ENCODE measurements at regions not wholly inside any gene's neighbourhood (a gene's known extent, or its start where the extent isn't known, plus 50 kb on each side); places are given as distances from the start of the nearest gene placed in this dataset.
"Not testable (repeated sequence)": the region's sequence is repeated elsewhere in the genome, so short reads cannot be mapped to it uniquely, and the experiment has no call there.

DNA sequence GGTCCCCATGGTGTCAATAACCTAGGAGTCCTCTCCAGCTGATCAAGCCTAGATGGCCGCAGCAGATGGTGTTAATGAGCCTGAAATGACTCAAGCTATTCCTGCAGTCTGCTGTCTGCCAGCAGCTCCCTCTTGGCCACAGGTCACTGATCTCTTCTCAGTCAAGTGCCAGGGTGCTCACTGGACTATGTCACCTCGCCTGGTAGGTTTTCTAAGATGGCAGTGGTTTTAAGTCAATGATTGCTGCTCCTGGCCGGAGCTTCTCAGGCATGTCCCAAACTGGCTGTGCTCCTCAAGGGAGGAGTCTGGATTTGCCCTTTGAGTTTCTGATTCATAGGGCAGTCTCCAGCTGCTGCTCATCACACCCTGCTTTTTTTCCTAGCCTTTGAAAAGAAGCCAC is 58.6 kb upstream of the SHISA6 start:
- no peak for DNase-seq (ENCODE audit: low read depth)

- DNase-seq (ENCODE audit: low read depth) = no peak
Observed at GRCh38 chr17:11178581-11178980, 62.4 kb upstream of the SHISA6 start.

DNA sequence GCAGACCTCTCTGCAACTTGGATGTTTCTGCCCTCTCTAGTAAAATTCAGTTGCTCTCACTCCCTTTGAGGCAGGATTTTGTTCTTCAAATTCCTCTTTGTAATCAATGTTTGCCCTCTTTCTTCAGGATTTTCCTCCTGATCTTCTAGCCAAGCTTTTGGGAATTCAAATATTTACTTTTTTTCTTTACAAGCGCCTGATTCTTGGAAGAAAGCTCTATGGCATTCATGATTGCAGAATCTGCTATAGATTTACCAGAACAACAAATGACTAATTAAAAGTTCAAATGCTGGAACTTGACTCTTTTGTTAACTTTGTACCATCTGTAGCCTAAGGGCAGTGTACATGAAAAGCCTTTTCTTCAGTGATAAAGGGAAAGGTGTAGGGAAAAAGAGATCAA is 63.7 kb upstream of the SHISA6 start:
- DNase-seq (ENCODE audit: low read depth) = no peak

GRCh38 chr17:11176549-11176948 is 64.5 kb upstream of the SHISA6 start:
- no peak for DNase-seq (ENCODE audit: low read depth)

GRCh38 chr17:11170881-11171280 is 70.1 kb upstream of the SHISA6 start:
- DNase-seq (ENCODE audit: low read depth) = no peak

- no peak for DNase-seq (ENCODE audit: low read depth)
Observed at GRCh38 chr17:11151818-11152425, 89.1 kb upstream of the SHISA6 start.

GRCh38 chr17:11150906-11151511 is 90.0 kb upstream of the SHISA6 start:
- DNase-seq (ENCODE audit: low read depth) = not testable (repeated sequence)

DNA sequence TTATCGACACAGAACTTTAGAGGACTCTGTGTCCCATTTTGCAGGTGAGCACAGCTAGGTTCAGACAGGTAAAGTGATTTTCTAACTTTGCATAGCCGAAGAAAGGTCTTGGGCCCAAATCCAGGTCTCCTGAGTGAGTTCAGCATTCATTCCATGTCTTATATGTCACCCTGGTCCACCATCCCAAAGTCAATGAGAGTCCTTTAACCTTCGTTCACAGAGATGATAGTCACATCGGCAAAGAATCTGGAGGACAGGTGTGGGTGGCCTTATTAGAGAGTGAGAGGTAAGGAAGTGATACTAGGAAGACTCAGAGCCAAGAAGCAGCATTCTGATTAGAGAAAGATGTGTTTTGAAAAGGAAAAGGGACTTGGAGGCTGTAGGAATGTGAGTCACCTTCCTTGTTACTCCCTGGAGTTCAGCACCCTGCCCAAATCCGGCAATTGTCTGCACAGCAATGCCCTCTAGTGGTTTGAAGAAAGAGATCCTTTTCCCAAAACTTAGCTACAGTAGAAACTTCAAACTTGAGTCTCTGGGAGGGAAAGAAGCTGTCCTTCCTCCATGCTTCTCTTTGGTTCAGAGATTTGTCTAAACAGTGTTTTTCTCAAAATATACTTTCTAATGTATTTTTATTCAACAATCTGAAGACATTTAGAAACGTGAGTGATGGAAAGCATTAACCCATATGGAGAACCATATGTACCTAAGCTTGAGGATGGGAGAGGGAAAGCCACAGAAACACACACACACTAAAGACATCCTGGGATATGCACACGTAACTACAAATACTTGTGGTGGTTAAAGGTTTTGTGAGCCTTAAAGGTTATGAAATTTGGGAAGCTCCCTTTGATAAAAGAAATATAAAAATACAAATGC is 96.4 kb upstream of the SHISA6 start:
- DNase-seq (ENCODE audit: low read depth) = peak; percentile 15

GRCh38 chr17:11142231-11142630 is 98.8 kb upstream of the SHISA6 start:
- no peak for DNase-seq (ENCODE audit: low read depth)

DNA sequence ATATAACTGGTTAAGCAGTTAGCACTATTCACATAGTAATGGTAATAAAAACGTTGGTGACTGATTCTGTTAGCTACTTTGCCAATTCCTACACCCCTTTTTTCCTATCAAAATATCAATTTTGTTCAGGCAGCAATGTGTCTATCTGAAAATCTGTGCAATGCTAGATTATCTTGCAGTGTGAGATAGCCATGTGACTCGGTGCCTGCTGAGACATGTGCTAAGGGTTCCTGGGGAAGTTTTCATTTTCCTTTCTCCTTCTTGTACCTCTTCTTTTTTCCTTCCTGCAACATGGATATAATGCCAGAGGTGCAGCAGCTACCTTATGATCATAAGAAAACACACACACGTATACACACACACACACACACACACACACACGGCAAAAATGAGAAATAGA is 100.5 kb upstream of the SHISA6 start:
- DNase-seq (ENCODE audit: low read depth) = no peak

DNA sequence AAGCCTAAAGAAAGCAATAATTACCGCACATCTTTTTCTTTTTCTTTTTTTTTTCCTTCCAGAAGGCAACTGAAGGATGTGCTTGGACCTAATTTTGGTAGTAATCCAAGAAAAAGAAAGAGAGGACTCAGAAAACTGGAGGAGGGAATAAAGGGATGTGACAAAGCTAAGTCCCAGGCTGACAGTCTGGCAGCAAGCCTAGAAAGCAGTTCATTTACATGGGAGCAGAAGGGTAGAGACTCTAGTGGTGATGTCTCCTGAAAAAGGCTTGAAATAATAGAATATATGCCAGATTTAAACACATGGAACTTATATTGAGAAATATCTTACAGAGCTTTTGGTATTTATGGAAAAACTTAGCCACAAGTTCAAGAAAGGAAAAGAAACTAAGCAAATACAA is 101.0 kb upstream of the SHISA6 start:
- DNase-seq (ENCODE audit: low read depth) = no peak

- DNase-seq (ENCODE audit: low read depth) = no peak
Observed at GRCh38 chr17:11138023-11138422, 103.0 kb upstream of the SHISA6 start.

GRCh38 chr17:11135819-11136218 is 105.2 kb upstream of the SHISA6 start:
- no peak for DNase-seq (ENCODE audit: low read depth)

GRCh38 chr17:11130367-11130766 is 110.6 kb upstream of the SHISA6 start:
- no peak for DNase-seq (ENCODE audit: low read depth)

DNA sequence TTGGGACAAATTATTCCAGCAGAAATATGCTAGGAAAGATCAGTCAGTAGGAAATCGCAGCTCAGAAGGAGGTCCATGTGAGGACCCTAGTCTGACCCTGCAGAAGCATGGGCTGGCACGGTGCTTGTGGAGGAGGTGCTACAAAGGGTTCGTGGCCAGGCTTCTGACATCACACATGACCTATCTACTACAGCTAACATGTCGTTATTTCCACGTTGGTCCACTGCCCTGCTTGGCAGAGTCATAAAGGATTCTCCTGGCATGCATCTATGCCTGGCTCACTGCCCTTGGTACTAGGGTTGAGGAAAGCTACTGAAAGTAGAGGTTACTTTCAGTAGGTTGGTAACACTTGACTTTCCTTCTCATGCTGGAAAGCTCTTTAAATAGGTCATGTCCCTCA is 118.1 kb upstream of the SHISA6 start:
- DNase-seq (ENCODE audit: low read depth) = no peak

DNA sequence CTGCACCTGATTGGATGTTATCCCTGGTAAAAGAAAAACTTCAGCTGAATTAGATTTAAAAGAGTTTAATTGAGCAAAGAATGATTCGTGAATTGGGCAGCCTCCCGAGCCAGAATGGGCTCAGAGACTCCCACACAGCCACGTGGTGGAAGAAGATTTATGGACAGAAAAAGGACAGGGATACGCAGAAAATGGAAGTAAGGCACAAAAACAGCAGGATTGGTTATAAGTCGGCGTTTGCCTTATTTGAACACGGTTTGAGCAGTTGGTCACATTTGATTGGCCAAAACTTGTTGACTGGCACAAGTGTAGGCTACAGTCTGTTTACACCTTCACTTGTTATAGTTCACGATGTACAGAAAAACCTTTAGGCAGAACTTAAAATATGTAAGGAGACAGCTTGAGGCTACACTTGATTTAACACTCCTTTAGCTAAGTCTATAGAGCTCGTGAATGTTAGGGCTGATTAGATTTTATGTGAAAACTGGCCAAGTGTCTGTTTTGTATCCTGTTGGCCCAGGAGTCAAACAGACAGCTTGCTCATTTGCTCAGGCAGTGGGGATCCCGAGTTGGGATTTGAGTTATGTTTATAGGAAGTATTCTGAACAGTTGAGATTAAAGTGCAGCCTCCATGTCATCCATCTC is 119.5 kb upstream of the SHISA6 start:
- no peak for DNase-seq (ENCODE audit: low read depth)

GRCh38 chr17:11109106-11109505 is 131.9 kb upstream of the SHISA6 start:
- DNase-seq (ENCODE audit: low read depth) = no peak

DNA sequence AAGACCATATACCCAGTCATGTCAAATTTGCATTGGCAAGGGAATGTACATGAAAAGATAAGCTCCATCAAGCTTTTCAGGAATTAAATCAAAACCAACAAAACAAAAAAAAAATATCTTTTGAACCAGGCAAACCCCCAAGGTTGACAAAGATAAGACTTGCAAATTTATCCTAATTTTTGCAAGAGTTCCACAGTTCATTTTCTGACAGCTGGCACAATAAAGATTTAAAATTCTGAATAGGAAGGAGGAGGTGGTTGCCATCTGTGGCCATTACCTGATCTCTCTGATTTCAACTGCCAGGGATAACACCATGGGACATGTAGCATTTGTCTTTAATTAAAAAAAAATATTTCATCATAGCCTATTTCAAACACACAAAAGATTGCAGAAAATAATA is 135.9 kb upstream of the SHISA6 start:
- DNase-seq (ENCODE audit: low read depth) = no peak

- DNase-seq (ENCODE audit: low read depth) = no peak
Observed at GRCh38 chr17:11097121-11097520, 143.9 kb upstream of the SHISA6 start.

DNA sequence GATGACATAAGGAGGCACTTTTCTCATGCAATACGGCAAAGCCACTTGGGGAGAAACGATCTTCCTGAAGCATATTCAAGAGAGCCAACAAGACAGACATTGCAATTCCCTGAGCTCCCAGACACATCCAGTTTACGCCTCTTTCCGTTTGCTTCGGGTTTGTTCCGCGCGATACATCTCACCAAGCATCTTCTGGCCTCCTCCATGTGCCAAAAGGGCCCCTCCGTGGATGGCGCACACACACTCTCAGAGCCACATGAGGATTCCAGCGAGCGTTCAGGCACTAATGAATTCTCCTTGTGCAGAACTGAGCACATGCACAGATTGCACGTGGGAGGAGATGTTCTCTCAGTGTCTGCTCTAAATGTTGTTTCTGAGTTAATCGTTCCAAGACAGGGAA is 146.7 kb upstream of the SHISA6 start:
- no peak for DNase-seq (ENCODE audit: low read depth)

DNA sequence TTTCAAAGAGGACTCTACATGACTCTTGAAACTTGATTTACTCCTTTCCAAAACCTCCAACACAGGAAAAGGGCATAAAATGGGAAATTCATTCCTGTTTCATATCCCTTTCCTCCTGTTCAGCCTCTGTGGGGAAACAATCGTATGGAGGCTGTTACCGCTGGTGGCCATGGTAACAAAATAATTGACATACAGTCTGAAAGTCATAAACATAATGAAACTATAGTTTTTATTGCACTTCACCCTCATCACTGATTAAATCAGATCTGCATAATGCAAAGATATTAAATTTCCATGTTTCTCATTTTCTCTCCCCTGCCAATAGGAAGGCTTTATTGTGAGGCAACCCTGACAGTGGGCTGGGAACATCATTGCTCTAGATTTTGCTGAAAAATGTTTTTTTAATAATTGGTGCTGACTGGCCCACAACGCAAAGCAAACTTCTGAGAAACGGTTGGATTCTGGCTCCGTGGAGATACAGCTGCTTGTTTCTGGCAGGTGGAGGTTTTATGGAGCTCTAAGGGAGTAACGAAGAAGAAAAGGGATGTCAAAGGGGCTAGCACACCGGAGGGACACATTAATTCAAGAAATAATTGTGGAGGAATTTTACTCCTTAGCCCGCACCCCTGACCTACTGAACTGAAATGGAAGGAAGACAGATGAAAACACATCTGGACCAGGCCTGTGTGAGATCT is 154.2 kb upstream of the SHISA6 start:
- no peak for DNase-seq (ENCODE audit: low read depth)

- no peak for DNase-seq (ENCODE audit: low read depth)
Observed at GRCh38 chr17:11082559-11082958, 158.5 kb upstream of the SHISA6 start.

Data from iris pigment epithelial cell (primary cell).